H9 (cell line): ENCODE measurements at regions not wholly inside any gene's neighbourhood (a gene's known extent, or its start where the extent isn't known, plus 50 kb on each side); places are given as distances from the start of the nearest gene placed in this dataset.
A peak's percentile ranks its signal among the peaks of the same experiment; 100 is the strongest.
"Not testable (repeated sequence)": the region's sequence is repeated elsewhere in the genome, so short reads cannot be mapped to it uniquely, and the experiment has no call there.

Source experiments
- DNase-seq: peaks from one replicate; pipeline ENCODE4 v3.0.0-alpha.2; 2017
- H2AFZ ChIP-seq: one replicate; pipeline ENCODE4 v1.6.1; 2013; ENCODE audit warnings: mild to moderate bottlenecking, low read length, control low read depth, moderate library complexity
- H2AK5ac ChIP-seq: 2 replicates; pipeline ENCODE4 v1.6.1; 2013; ENCODE audit warnings: low read length, control low read depth, mixed read lengths; ENCODE audit not compliant: insufficient read length
- H2BK120ac ChIP-seq: one replicate; pipeline ENCODE4 v1.6.1; 2013; ENCODE audit warnings: low read depth, mild to moderate bottlenecking, low read length, control low read depth, inconsistent platforms; ENCODE audit not compliant: poor library complexity, severe bottlenecking
- H2BK12ac ChIP-seq: 2 replicates; pipeline ENCODE4 v1.6.1; 2013; ENCODE audit warnings: low read length, control low read depth, mixed read lengths, low read depth; ENCODE audit not compliant: insufficient read length
- H2BK15ac ChIP-seq: 2 replicates; pipeline ENCODE4 v1.6.1; 2013; ENCODE audit warnings: low read depth, low read length, control low read depth
- H2BK20ac ChIP-seq: one replicate; pipeline ENCODE4 v1.6.1; 2013; ENCODE audit warnings: low read depth, mild to moderate bottlenecking, low read length, control low read depth, inconsistent platforms; ENCODE audit not compliant: poor library complexity, severe bottlenecking
- H2BK5ac ChIP-seq: 2 replicates; pipeline ENCODE4 v1.6.1; 2013; ENCODE audit warnings: low read length, control low read depth, mixed read lengths; ENCODE audit not compliant: insufficient read length
- H3K14ac ChIP-seq: 2 replicates; pipeline ENCODE4 v1.6.1; 2013; ENCODE audit warnings: low read length, control low read depth; ENCODE audit not compliant: insufficient read depth
- H3K18ac ChIP-seq: 2 replicates; pipeline ENCODE4 v1.6.1; 2013; ENCODE audit warnings: low read depth, mild to moderate bottlenecking, mixed read lengths, low read length, control low read depth; ENCODE audit not compliant: insufficient read length
- H3K23ac ChIP-seq: 2 replicates; pipeline ENCODE4 v1.6.1; 2013; ENCODE audit warnings: low read length, control low read depth, mixed read lengths, low read depth; ENCODE audit not compliant: insufficient read length
- H3K23me2 ChIP-seq: 2 replicates; pipeline ENCODE4 v1.6.1; 2013; ENCODE audit warnings: low read depth, mild to moderate bottlenecking, mixed read lengths, low read length, control low read depth; ENCODE audit not compliant: insufficient read length, poor library complexity, severe bottlenecking
- H3K27ac ChIP-seq: 2 replicates; pipeline ENCODE4 v1.5.1; 2013; ENCODE audit warnings: low read length, control low read depth, mixed read lengths, low read depth; ENCODE audit not compliant: insufficient read length
- H3K27me3 ChIP-seq: 2 replicates; pipeline ENCODE4 v1.6.1; 2013; ENCODE audit warnings: low read length, control low read depth, inconsistent platforms; ENCODE audit not compliant: insufficient read depth
- H3K4ac ChIP-seq: 2 replicates; pipeline ENCODE4 v1.6.1; 2013; ENCODE audit warnings: low read depth, mild to moderate bottlenecking, control low read depth, inconsistent platforms, low read length, moderate library complexity
- H3K4me1 ChIP-seq: 2 replicates; pipeline ENCODE4 v1.6.1; 2013; ENCODE audit warnings: low read length, control low read depth, inconsistent platforms; ENCODE audit not compliant: insufficient read depth
- H3K4me2 ChIP-seq: 2 replicates; pipeline ENCODE4 v1.6.1; 2013; ENCODE audit warnings: low read length, control low read depth, mixed read lengths; ENCODE audit not compliant: insufficient read length, insufficient read depth
- H3K56ac ChIP-seq: 2 replicates; pipeline ENCODE4 v1.6.1; 2013; ENCODE audit warnings: low read depth, mild to moderate bottlenecking, mixed read lengths, low read length, control low read depth; ENCODE audit not compliant: insufficient read length
- H3K79me1 ChIP-seq: 2 replicates; pipeline ENCODE4 v1.6.1; 2013; ENCODE audit warnings: low read depth, mild to moderate bottlenecking, moderate library complexity, low read length, control low read depth, inconsistent platforms; ENCODE audit not compliant: insufficient read depth, poor library complexity, severe bottlenecking
- H3K79me2 ChIP-seq: 2 replicates; pipeline ENCODE4 v1.6.1; 2013; ENCODE audit warnings: low read length, control low read depth, inconsistent platforms; ENCODE audit not compliant: insufficient read depth
- H3K9ac ChIP-seq: 2 replicates; pipeline ENCODE4 v1.6.1; 2013; ENCODE audit warnings: low read length, control low read depth, mixed read lengths; ENCODE audit not compliant: insufficient read length; ENCODE audit errors: extremely low read depth
- H3K9me3 ChIP-seq: one replicate; pipeline ENCODE4 v1.6.1; 2013; ENCODE audit warnings: low read depth, low read length, inconsistent platforms; ENCODE audit not compliant: control insufficient read depth
- H3T11ph ChIP-seq: one replicate; pipeline ENCODE4 v1.6.1; 2013; ENCODE audit warnings: mild to moderate bottlenecking, low read length, control low read depth, inconsistent platforms
- H4K20me1 ChIP-seq: one replicate; pipeline ENCODE4 v1.6.1; 2013; ENCODE audit not compliant: control insufficient read depth, insufficient read length, insufficient read depth
- H4K5ac ChIP-seq: 2 replicates; pipeline ENCODE4 v1.6.1; 2013; ENCODE audit warnings: low read depth, mild to moderate bottlenecking, mixed read lengths, low read length, control low read depth; ENCODE audit not compliant: insufficient read length
- H4K8ac ChIP-seq: replicated peaks from 2 replicates; pipeline ENCODE4 v1.6.1; 2013; ENCODE audit warnings: low read length, control low read depth, mixed read lengths, low read depth; ENCODE audit not compliant: insufficient read length
- H4K91ac ChIP-seq: 2 replicates; pipeline ENCODE4 v1.6.1; 2013; ENCODE audit warnings: low read depth, mild to moderate bottlenecking, moderate library complexity, mixed read lengths, low read length, control low read depth; ENCODE audit not compliant: insufficient read length
- H3K27ac Mint-ChIP-seq, 3 experiments: 2 replicates in 2 of 3; 3 replicates in 1 of 3; pipeline ENCODE4 v1.8.0; 2020 to 2021; ENCODE audit warnings: mixed read lengths in 3 of 3, mild to moderate bottlenecking in 1 of 3, moderate library complexity in 1 of 3
- H3K27me3 Mint-ChIP-seq: 2 replicates; pipeline ENCODE4 v1.8.0; 2021; ENCODE audit warnings: low read depth, mild to moderate bottlenecking, moderate library complexity, mixed read lengths
- H3K36me3 Mint-ChIP-seq, 3 experiments: 2 replicates in 2 of 3; 3 replicates in 1 of 3; pipeline ENCODE4 v1.8.0; 2020 to 2021; ENCODE audit warnings: low read depth in 3 of 3, mixed read lengths in 3 of 3; ENCODE audit not compliant: insufficient read depth in 1 of 3
- H3K4me1 Mint-ChIP-seq, 2 experiments: 2 replicates each; pipeline ENCODE4 v1.8.0; 2020; ENCODE audit warnings: mixed read lengths in 2 of 2
- H3K4me3 Mint-ChIP-seq, 2 experiments: 2 replicates in 1 of 2; 3 replicates in 1 of 2; pipeline ENCODE4 v1.8.0; 2020 to 2021; ENCODE audit warnings: mild to moderate bottlenecking in 2 of 2, mixed read lengths in 2 of 2, moderate library complexity in 1 of 2
- H3K9me3 Mint-ChIP-seq, 2 experiments: 2 replicates in 1 of 2; 3 replicates in 1 of 2; pipeline ENCODE4 v1.8.0; 2020; ENCODE audit warnings: mild to moderate bottlenecking in 2 of 2, mixed read lengths in 2 of 2, moderate library complexity in 1 of 2
- WGBS: extraction: QIAGEN DNeasy Blood & Tissue Kit; methylation state at CpG from one replicate; pipeline ENCODE4 v1.1.7; 2013; ENCODE audit warnings: missing lambda C conversion rate, low lambda C conversion rate, mixed read lengths; ENCODE audit not compliant: insufficient read length; ENCODE audit errors: extremely low coverage; 5-methylcytosine and 5-hydroxymethylcytosine counted together

DNA sequence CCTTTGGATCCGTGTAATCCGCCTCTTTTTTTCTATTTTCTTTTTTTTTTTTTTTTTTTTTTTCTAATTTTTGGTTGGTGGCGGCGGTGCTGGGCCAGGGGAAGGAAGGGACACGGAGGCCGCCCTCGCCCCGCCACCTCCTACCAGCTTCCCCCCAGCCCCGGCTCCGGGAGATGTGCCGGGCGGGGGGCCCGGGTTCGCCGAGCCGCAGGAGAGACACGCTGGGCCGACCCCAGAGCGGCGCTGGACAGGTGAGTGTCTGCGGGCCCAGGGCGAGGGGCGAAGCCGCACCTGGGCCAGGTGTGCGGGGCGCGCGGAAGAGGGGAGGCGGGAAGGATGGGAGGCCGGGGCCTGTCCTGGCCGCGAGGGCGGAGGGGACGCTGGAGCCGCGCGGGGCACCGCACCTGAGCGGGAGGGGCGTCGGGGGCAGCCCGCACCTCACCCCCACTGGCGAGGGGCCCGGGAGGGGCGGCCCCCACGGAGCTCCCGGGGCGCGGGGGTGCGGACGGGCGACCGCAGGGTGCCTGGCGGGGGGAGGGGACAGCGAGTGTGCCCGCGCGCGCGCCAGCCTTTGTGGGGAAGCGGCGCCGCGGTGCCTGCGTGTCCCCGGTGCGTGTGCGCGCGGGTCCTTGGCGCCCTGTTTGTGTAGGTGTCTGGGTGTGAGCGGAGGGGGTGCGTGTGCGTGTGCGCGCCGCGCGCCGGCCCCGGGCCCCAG is 114.8 kb downstream of the CRLF3 start:
- Mint-ChIP-seq H3K4me1 (peaks cover 47 to 58% of the 10 kb centered on the region in 2 experiments), H3K27ac (peak overlapping the region in 1 of 3 experiments; percentile 99; a peak in 1 of 7 replicates), H3K36me3 (peaks cover 0 to 27% (median 25%) of the 10 kb centered on the region in 3 experiments; a peak in 6 of 7 replicates), H3K4me3 (peak overlapping the region; percentile 90 to 95)
- H3K4me1 ChIP-seq, H3K23ac ChIP-seq, H4K20me1 ChIP-seq, H3K18ac ChIP-seq, H4K8ac ChIP-seq, H3K23me2 ChIP-seq, H2BK20ac ChIP-seq, H2BK15ac ChIP-seq, H3T11ph ChIP-seq, H3K14ac ChIP-seq, H3K27me3 Mint-ChIP-seq, H3K9me3 ChIP-seq, H3K4ac ChIP-seq, H2BK5ac ChIP-seq, H3K9me3 Mint-ChIP-seq, H3K27me3 ChIP-seq, H3K56ac ChIP-seq, H4K5ac ChIP-seq, H4K91ac ChIP-seq, H3K79me1 ChIP-seq, H3K27ac ChIP-seq, H2BK12ac ChIP-seq, H2BK120ac ChIP-seq, H2AFZ ChIP-seq, H2AK5ac ChIP-seq, DNase-seq: not testable (repeated sequence)
- peaks cover 39% of the 10 kb centered on the region; the same call in 1 of the 2 replicates for H3K79me2 ChIP-seq
- H3K9ac ChIP-seq = peak overlapping the region; percentile 21
- WGBS = no CpG with 5 or more reads among the region's 81 CpGs
- H3K4me2 ChIP-seq = peak overlapping the region; percentile 42

DNA sequence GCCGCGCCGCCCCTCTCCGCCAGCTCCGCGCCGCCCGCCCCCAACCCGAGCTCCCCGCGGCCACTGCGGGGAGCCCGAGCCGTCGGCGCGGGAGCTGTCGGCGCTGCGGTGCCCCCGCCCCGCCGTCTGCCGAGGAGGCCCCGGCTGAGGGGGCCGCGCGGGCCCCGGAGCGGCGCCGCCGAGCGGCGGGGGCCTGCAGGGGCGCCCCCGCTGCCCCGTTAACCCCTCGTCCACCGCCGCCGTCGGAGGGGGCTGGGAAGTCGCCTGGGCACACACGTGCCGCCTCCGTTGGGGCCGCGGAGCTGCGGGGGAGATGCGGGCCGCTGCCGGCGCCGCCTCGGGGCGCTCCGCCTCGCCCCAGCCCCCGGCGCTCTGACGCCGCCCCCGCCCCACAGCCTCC is 115.4 kb downstream of the CRLF3 start:
- H3K4me1 Mint-ChIP-seq = peaks cover 45 to 55% of the 10 kb centered on the region in 2 experiments

More for the DNA sequence above, 115.4 kb downstream of the CRLF3 start:
- WGBS = no CpG with 5 or more reads among the region's 64 CpGs
- not testable (repeated sequence) for H4K5ac ChIP-seq, H2BK20ac ChIP-seq, H3K27me3 Mint-ChIP-seq, H2AFZ ChIP-seq, H3K23ac ChIP-seq, H3K14ac ChIP-seq, H2AK5ac ChIP-seq, H3K4me2 ChIP-seq, H3K27ac ChIP-seq, H3K9me3 Mint-ChIP-seq, H3K18ac ChIP-seq, H2BK12ac ChIP-seq, H4K8ac ChIP-seq, H3K9ac ChIP-seq, H3K56ac ChIP-seq, H3K4ac ChIP-seq, H3K79me1 ChIP-seq, H2BK5ac ChIP-seq, H3T11ph ChIP-seq, H2BK120ac ChIP-seq, H3K27ac Mint-ChIP-seq, H4K20me1 ChIP-seq, H2BK15ac ChIP-seq, H3K9me3 ChIP-seq, H3K27me3 ChIP-seq, H3K4me1 ChIP-seq, H3K23me2 ChIP-seq, H4K91ac ChIP-seq
- H3K4me3 Mint-ChIP-seq = peak overlapping the region in 1 of 2 experiments; percentile 90; a peak in 1 of 5 replicates
- DNase-seq = peak; percentile 42
- H3K79me2 ChIP-seq = peaks cover 35% of the 10 kb centered on the region; the same call in 1 of the 2 replicates
- peaks cover 0 to 27% (median 25%) of the 10 kb centered on the region in 3 experiments; a peak in 6 of 7 replicates for H3K36me3 Mint-ChIP-seq
